Stomach (tissue), 4 donors: ENCODE measurements at regions not wholly inside any gene's neighbourhood (a gene's known extent, or its start where the extent isn't known, plus 50 kb on each side); places are given as distances from the start of the nearest gene placed in this dataset.

Experiments used
- EP300 ChIP-seq: sonication (generic); formaldehyde crosslinking; IDR thresholded peaks from one replicate; pipeline ENCODE4 v1.6.1; 2017; ENCODE audit warnings: antibody characterized with exemption
- POLR2A ChIP-seq, 4 donors: fragments of 450-650 bp; IDR thresholded peaks; one replicate each; pipeline ENCODE4 v1.6.1; 2016; ENCODE audit warnings: antibody characterized with exemption in 4 of 4, control low read depth in 2 of 4, mild to moderate bottlenecking in 1 of 4, moderate library complexity in 1 of 4
- TF ChIP-seq, protein P1 (sequence below), 7 experiments: fragments of 450-650 bp in 4 of 7; fragments of 200-600 bp in 3 of 7; sonication (generic) in 3 of 7; IDR thresholded peaks; one replicate each; pipeline ENCODE4 v1.5.1; 2016 to 2019; ENCODE audit warnings: antibody characterized with exemption in 7 of 7, control low read depth in 2 of 7, mild to moderate bottlenecking in 1 of 7

DNA sequence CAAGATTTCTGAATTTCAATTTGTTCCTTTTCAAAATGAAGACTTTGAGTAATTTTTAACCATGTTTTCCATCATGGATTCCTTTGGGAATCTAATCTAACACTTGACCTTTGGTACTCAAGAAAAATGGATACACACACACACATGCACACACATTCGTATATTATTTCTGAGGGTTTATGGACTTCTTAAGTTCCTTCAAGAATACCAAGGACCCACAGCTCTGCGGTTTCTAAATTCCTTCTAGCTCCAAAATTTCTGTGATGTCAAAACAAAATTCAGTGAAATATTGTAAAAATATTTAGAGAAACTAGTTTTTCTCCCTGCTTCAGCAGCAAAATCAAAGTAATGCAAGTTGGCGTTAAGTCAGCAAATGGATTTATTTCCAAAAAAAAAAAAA, 98.3 kb upstream of the FAM13C start:
- TF ChIP-seq POLR2A (IDR thresholded peaks at IDR 0.05) (no peak), EP300 (no peak)
- TF ChIP-seq, protein P1, sequence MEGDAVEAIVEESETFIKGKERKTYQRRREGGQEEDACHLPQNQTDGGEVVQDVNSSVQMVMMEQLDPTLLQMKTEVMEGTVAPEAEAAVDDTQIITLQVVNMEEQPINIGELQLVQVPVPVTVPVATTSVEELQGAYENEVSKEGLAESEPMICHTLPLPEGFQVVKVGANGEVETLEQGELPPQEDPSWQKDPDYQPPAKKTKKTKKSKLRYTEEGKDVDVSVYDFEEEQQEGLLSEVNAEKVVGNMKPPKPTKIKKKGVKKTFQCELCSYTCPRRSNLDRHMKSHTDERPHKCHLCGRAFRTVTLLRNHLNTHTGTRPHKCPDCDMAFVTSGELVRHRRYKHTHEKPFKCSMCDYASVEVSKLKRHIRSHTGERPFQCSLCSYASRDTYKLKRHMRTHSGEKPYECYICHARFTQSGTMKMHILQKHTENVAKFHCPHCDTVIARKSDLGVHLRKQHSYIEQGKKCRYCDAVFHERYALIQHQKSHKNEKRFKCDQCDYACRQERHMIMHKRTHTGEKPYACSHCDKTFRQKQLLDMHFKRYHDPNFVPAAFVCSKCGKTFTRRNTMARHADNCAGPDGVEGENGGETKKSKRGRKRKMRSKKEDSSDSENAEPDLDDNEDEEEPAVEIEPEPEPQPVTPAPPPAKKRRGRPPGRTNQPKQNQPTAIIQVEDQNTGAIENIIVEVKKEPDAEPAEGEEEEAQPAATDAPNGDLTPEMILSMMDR (IDR thresholded peaks at IDR 0.05): no peak
